Endothelial cell (in vitro differentiated cells): ENCODE measurements at regions not wholly inside any gene's neighbourhood (a gene's known extent, or its start where the extent isn't known, plus 50 kb on each side); places are given as distances from the start of the nearest gene placed in this dataset.
"Not testable (repeated sequence)": the region's sequence is repeated elsewhere in the genome, so short reads cannot be mapped to it uniquely, and the experiment has no call there.

Experiments used
- DNase-seq: peaks from one replicate; pipeline ENCODE4 v3.0.0; 2021; ENCODE audit warnings: low spot score
- H3K27ac Mint-ChIP-seq: one replicate; pipeline ENCODE4 v1.8.0; 2021; ENCODE audit warnings: mixed read lengths, inconsistent platforms; ENCODE audit not compliant: unreplicated experiment
- H3K27me3 Mint-ChIP-seq: one replicate; pipeline ENCODE4 v1.8.0; 2021; ENCODE audit warnings: mild to moderate bottlenecking, moderate library complexity, mixed read lengths, inconsistent platforms; ENCODE audit not compliant: unreplicated experiment
- H3K36me3 Mint-ChIP-seq: one replicate; pipeline ENCODE4 v1.8.0; 2021; ENCODE audit warnings: mild to moderate bottlenecking, low read depth, mixed read lengths, inconsistent platforms; ENCODE audit not compliant: unreplicated experiment
- H3K4me1 Mint-ChIP-seq: one replicate; pipeline ENCODE4 v1.8.0; 2021; ENCODE audit warnings: mild to moderate bottlenecking, mixed read lengths, inconsistent platforms; ENCODE audit not compliant: unreplicated experiment
- H3K4me3 Mint-ChIP-seq: one replicate; pipeline ENCODE4 v1.8.0; 2021; ENCODE audit warnings: mild to moderate bottlenecking, mixed read lengths, inconsistent platforms; ENCODE audit not compliant: unreplicated experiment
- H3K9me3 Mint-ChIP-seq: one replicate; pipeline ENCODE4 v1.8.0; 2021; ENCODE audit warnings: mixed read lengths, inconsistent platforms; ENCODE audit not compliant: unreplicated experiment
- CTCF ChIP-seq: fragments of 200-600 bp; sonication (generic); IDR thresholded peaks from one replicate; pipeline ENCODE4 v1.5.0; 2021; ENCODE audit warnings: antibody characterized with exemption; ENCODE audit not compliant: unreplicated experiment

GRCh38 chrX:73943693-73944562, 91.4 kb upstream of the XIST start:
- H3K9me3 Mint-ChIP-seq = no peaks in the 10 kb centered on the region
- H3K27ac Mint-ChIP-seq = peak overlapping the region; percentile 99
- DNase-seq = peak; percentile 80
- peak overlapping the region; percentile 96 for H3K4me3 Mint-ChIP-seq
- peaks cover 3% of the 10 kb centered on the region for H3K36me3 Mint-ChIP-seq
- peaks cover 14% of the 10 kb centered on the region for H3K4me1 Mint-ChIP-seq
- TF ChIP-seq CTCF = no peak
- peaks cover 3% of the 10 kb centered on the region for H3K27me3 Mint-ChIP-seq

GRCh38 chrX:73940893-73941470, 88.5 kb upstream of the XIST start:
- peak overlapping the region; percentile 90 for H3K27ac Mint-ChIP-seq
- no peaks in the 10 kb centered on the region for H3K9me3 Mint-ChIP-seq
- no peak for DNase-seq
- H3K4me3 Mint-ChIP-seq = no peak overlapping the region
- H3K36me3 Mint-ChIP-seq = no peaks in the 10 kb centered on the region
- no peak for TF ChIP-seq CTCF
- peaks cover 3% of the 10 kb centered on the region for H3K27me3 Mint-ChIP-seq
- peaks cover 14% of the 10 kb centered on the region for H3K4me1 Mint-ChIP-seq

- DNase-seq, H3K9me3 Mint-ChIP-seq, H3K4me3 Mint-ChIP-seq, H3K27me3 Mint-ChIP-seq, H3K27ac Mint-ChIP-seq, H3K36me3 Mint-ChIP-seq, H3K4me1 Mint-ChIP-seq: not testable (repeated sequence)
Observed at GRCh38 chrX:73937843-73938242, 85.3 kb upstream of the XIST start.

GRCh38 chrX:73932522-73932921, 80.0 kb upstream of the XIST start:
- H3K4me1 Mint-ChIP-seq = no peaks in the 10 kb centered on the region
- H3K9me3 Mint-ChIP-seq = no peaks in the 10 kb centered on the region
- no peak overlapping the region for H3K4me3 Mint-ChIP-seq
- H3K36me3 Mint-ChIP-seq = no peaks in the 10 kb centered on the region
- no peak for DNase-seq
- H3K27ac Mint-ChIP-seq = no peak overlapping the region
- TF ChIP-seq CTCF = no peak
- peaks cover 1% of the 10 kb centered on the region for H3K27me3 Mint-ChIP-seq

- H3K4me1 Mint-ChIP-seq = no peaks in the 10 kb centered on the region
- no peak for TF ChIP-seq CTCF
- no peak overlapping the region for H3K4me3 Mint-ChIP-seq
- no peaks in the 10 kb centered on the region for H3K36me3 Mint-ChIP-seq
- DNase-seq = no peak
- no peak overlapping the region for H3K27ac Mint-ChIP-seq
- H3K27me3 Mint-ChIP-seq = peaks cover 1% of the 10 kb centered on the region
- no peaks in the 10 kb centered on the region for H3K9me3 Mint-ChIP-seq
Observed at GRCh38 chrX:73930300-73930699, 77.8 kb upstream of the XIST start.
